ENCODE measurements at regions not wholly inside any gene's neighbourhood (a gene's known extent, or its start where the extent isn't known, plus 50 kb on each side); places are given as distances from the start of the nearest gene placed in this dataset.

DNA sequence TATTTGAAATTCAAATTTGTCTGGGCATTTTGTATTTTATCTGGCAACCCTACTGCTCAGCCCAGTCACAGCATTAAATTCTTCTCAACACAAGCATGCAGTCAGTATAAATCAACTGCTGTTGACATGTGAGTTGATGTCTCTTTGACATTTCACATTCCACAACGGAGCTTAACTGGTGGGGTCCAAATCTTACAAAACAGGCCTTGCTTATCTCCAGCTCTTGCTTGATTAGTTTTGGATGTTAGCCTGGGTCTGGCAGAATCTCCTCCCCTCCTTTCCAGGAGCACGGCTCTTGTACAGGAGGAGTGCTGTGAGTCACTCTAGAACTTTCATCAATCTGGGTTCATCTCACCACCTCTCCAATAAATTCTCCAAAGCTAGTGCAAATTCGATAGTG lies 80.8 kb upstream of the PHACTR1 start:
- TF ChIP-seq RFX5 (IDR thresholded peaks at IDR 0.05; ENCODE audit: borderline replicate concordance, low read depth, low read length): no peak
- no peak for TF ChIP-seq YY1 (IDR thresholded peaks at IDR 0.05; ENCODE audit: low read depth, low read length)
- TF ChIP-seq SP2 (IDR thresholded peaks at IDR 0.05; ENCODE audit: low read length): no peak
- no peak for TF ChIP-seq CHD1 (IDR thresholded peaks at IDR 0.05; ENCODE audit: low read depth, low read length)

Measured in H1 (cell line).